ENCODE measurements at regions not wholly inside any gene's neighbourhood (a gene's known extent, or its start where the extent isn't known, plus 50 kb on each side); places are given as distances from the start of the nearest gene placed in this dataset.

GRCh38 chr6:156617941-156618340 lies 159.2 kb upstream of the ARID1B start:
- Histone ChIP-seq H3K9me2 (ENCODE audit: insufficient read depth, low read length) (no peaks in the 10 kb centered on the region), H4K20me1 (ENCODE audit: insufficient read depth, low read length) (no peaks in the 10 kb centered on the region), H3K4me2 (ENCODE audit: low read length) (no peak overlapping the region), H3K9me3 (ENCODE audit: low read length) (peaks cover 25% of the 10 kb centered on the region), H3K27ac (ENCODE audit: low read depth, low read length, poor library complexity, severe bottlenecking) (no peak overlapping the region), H3K79me2 (ENCODE audit: insufficient read depth, low read depth, low read length) (no peaks in the 10 kb centered on the region), H2AFZ (ENCODE audit: low read length) (no peak overlapping the region), H3K4me1 (ENCODE audit: insufficient read depth, low read length, poor library complexity, severe bottlenecking) (no peaks in the 10 kb centered on the region), H3K36me3 (ENCODE audit: insufficient read depth, low read length) (no peaks in the 10 kb centered on the region), H3K4me3 (ENCODE audit: low read depth, low read length, poor library complexity, severe bottlenecking) (no peak overlapping the region)
- no peak for DNase-seq (ENCODE audit: low spot score)
- BruUV-seq (replicated peaks) = no TSS peak
- intact Hi-C loops (cut with micrococcal nuclease; ENCODE audit: unreplicated experiment) = no loop called here
- CTCF ChIA-PET (ENCODE audit: unreplicated experiment) = no interaction called here
- TF ChIP-seq CTCF (conservative IDR thresholded peaks at IDR 0.05; ENCODE audit: low read length) (no peak), EZH2phosphoT487 (IDR thresholded peaks at IDR 0.05; ENCODE audit: borderline replicate concordance, low read depth, low read length) (no peak)
- POLR2A ChIA-PET = interaction anchor here (1.2 to 1.9 kb wide), 3 partner anchors 11 to 28 kb away, joined by 3 to 9 read pairs (median 4); no protein-coding TSS in a partner anchor

GRCh38 chr6:156617376-156617775 lies 159.8 kb upstream of the ARID1B start:
- H2AFZ ChIP-seq (ENCODE audit: low read length) = no peak overlapping the region
- no peaks in the 10 kb centered on the region for H3K36me3 ChIP-seq (ENCODE audit: insufficient read depth, low read length)
- POLR2A ChIA-PET = interaction anchor here (0.7 to 1.5 kb wide), 2 partner anchors 8 to 27 kb away, joined by 3 read pairs; no protein-coding TSS in a partner anchor
- H3K4me2 ChIP-seq (ENCODE audit: low read length) = no peak overlapping the region
- H3K4me3 ChIP-seq (ENCODE audit: low read depth, low read length, poor library complexity, severe bottlenecking) = no peak overlapping the region
- no TSS peak for BruUV-seq (replicated peaks)
- H3K79me2 ChIP-seq (ENCODE audit: insufficient read depth, low read depth, low read length) = no peaks in the 10 kb centered on the region
- no peaks in the 10 kb centered on the region for H3K4me1 ChIP-seq (ENCODE audit: insufficient read depth, low read length, poor library complexity, severe bottlenecking)
- CTCF ChIA-PET (ENCODE audit: unreplicated experiment) = no interaction called here
- DNase-seq (ENCODE audit: low spot score) = no peak
- TF ChIP-seq CTCF (conservative IDR thresholded peaks at IDR 0.05; ENCODE audit: low read length) (no peak), EZH2phosphoT487 (IDR thresholded peaks at IDR 0.05; ENCODE audit: borderline replicate concordance, low read depth, low read length) (no peak)
- peaks cover 30% of the 10 kb centered on the region for H3K9me3 ChIP-seq (ENCODE audit: low read length)
- H3K9me2 ChIP-seq (ENCODE audit: insufficient read depth, low read length) = no peaks in the 10 kb centered on the region
- no peak overlapping the region for H3K27ac ChIP-seq (ENCODE audit: low read depth, low read length, poor library complexity, severe bottlenecking)
- H4K20me1 ChIP-seq (ENCODE audit: insufficient read depth, low read length) = no peaks in the 10 kb centered on the region
- intact Hi-C loops (cut with micrococcal nuclease; ENCODE audit: unreplicated experiment) = no loop called here

- no TSS peak for BruUV-seq (replicated peaks)
- POLR2A ChIA-PET = interaction anchor here (0.7 to 1.5 kb wide), 3 partner anchors 9 to 265 kb away, joined by 3 to 5 read pairs (median 3); no protein-coding TSS in a partner anchor
Observed at GRCh38 chr6:156616495-156616894, 160.7 kb upstream of the ARID1B start.

More at GRCh38 chr6:156616495-156616894, 160.7 kb upstream of the ARID1B start:
- CTCF ChIA-PET (ENCODE audit: unreplicated experiment) = no interaction called here
- no peak overlapping the region for H3K4me2 ChIP-seq (ENCODE audit: low read length)
- no peaks in the 10 kb centered on the region for H4K20me1 ChIP-seq (ENCODE audit: insufficient read depth, low read length)
- no peaks in the 10 kb centered on the region for H3K4me1 ChIP-seq (ENCODE audit: insufficient read depth, low read length, poor library complexity, severe bottlenecking)
- TF ChIP-seq EZH2phosphoT487 (IDR thresholded peaks at IDR 0.05; ENCODE audit: borderline replicate concordance, low read depth, low read length) = no peak
- H3K9me2 ChIP-seq (ENCODE audit: insufficient read depth, low read length) = no peaks in the 10 kb centered on the region
- no peak overlapping the region for H3K4me3 ChIP-seq (ENCODE audit: low read depth, low read length, poor library complexity, severe bottlenecking)
- no peaks in the 10 kb centered on the region for H3K79me2 ChIP-seq (ENCODE audit: insufficient read depth, low read depth, low read length)
- H3K27ac ChIP-seq (ENCODE audit: low read depth, low read length, poor library complexity, severe bottlenecking) = no peak overlapping the region
- H3K36me3 ChIP-seq (ENCODE audit: insufficient read depth, low read length) = no peaks in the 10 kb centered on the region
- H2AFZ ChIP-seq (ENCODE audit: low read length) = no peak overlapping the region
- intact Hi-C loops (cut with micrococcal nuclease; ENCODE audit: unreplicated experiment) = no loop called here
- no peak for DNase-seq (ENCODE audit: low spot score)
- peaks cover 39% of the 10 kb centered on the region for H3K9me3 ChIP-seq (ENCODE audit: low read length)

Measured in OCI-LY7 (cell line).